CD8-positive, alpha-beta memory T cell (primary cell): ENCODE measurements at regions not wholly inside any gene's neighbourhood (a gene's known extent, or its start where the extent isn't known, plus 50 kb on each side); places are given as distances from the start of the nearest gene placed in this dataset.

Source experiments
- CTCF ChIA-PET: fragments of 350-600 bp; sonication (Branson Sonifier 250); formaldehyde crosslinking; loops from one replicate; lab custom pipeline; 2021; ENCODE audit warnings: antibody characterized with exemption; lab: Charles Lee
- POLR2A ChIA-PET: fragments of 350-600 bp; sonication (Branson Sonifier 250); formaldehyde crosslinking; loops from one replicate; lab custom pipeline; 2021; ENCODE audit warnings: antibody characterized with exemption; lab: Charles Lee
- DNase-seq, 5 donors: peaks; one replicate each; pipeline versions ENCODE4 v3.0.0 to v3.0.0-alpha.2; 2020 to 2022; ENCODE audit warnings: mixed read lengths in 1 of 5
- H3K27ac ChIP-seq: one replicate; pipeline ENCODE4 v1.7.0; 2013; ENCODE audit warnings: low read depth, mild to moderate bottlenecking, low read length, moderate library complexity
- H3K27me3 ChIP-seq: 2 replicates; pipeline ENCODE4 v1.7.0; 2013; ENCODE audit warnings: low read length, mild to moderate bottlenecking; ENCODE audit not compliant: insufficient read depth, poor library complexity, severe bottlenecking
- H3K36me3 ChIP-seq: 2 replicates; pipeline ENCODE4 v1.7.0; 2013; ENCODE audit warnings: mild to moderate bottlenecking, low read length, moderate library complexity; ENCODE audit not compliant: insufficient read depth
- H3K4me1 ChIP-seq: 2 replicates; pipeline ENCODE4 v1.7.0; 2013; ENCODE audit warnings: mild to moderate bottlenecking, low read length, moderate library complexity; ENCODE audit not compliant: insufficient read depth
- H3K4me3 ChIP-seq: 2 replicates; pipeline ENCODE4 v1.7.0; 2013; ENCODE audit warnings: mild to moderate bottlenecking, low read length
- H3K9me3 ChIP-seq: 2 replicates; pipeline ENCODE4 v1.7.0; 2013; ENCODE audit warnings: mild to moderate bottlenecking, low read length
- H3K27ac Mint-ChIP-seq, 8 donors: one replicate each; pipeline ENCODE4 v1.8.0; 2020 to 2021; ENCODE audit warnings: mixed read lengths in 8 of 8, mild to moderate bottlenecking in 6 of 8, inconsistent platforms in 3 of 8, moderate library complexity in 3 of 8
- H3K27me3 Mint-ChIP-seq, 2 donors: one replicate each; pipeline ENCODE4 v1.8.0; 2020 to 2021; ENCODE audit warnings: mixed read lengths in 2 of 2, mild to moderate bottlenecking in 1 of 2, moderate library complexity in 1 of 2
- H3K36me3 Mint-ChIP-seq, 3 donors: one replicate each; pipeline ENCODE4 v1.8.0; 2020 to 2021; ENCODE audit warnings: mixed read lengths in 3 of 3, inconsistent platforms in 1 of 3, mild to moderate bottlenecking in 1 of 3
- H3K4me1 Mint-ChIP-seq, 3 donors: one replicate each; pipeline ENCODE4 v1.8.0; 2020 to 2021; ENCODE audit warnings: mixed read lengths in 3 of 3, inconsistent platforms in 1 of 3, mild to moderate bottlenecking in 1 of 3
- H3K4me3 Mint-ChIP-seq, 7 donors: one replicate each; pipeline ENCODE4 v1.8.0; 2020 to 2021; ENCODE audit warnings: mixed read lengths in 7 of 7, mild to moderate bottlenecking in 6 of 7, moderate library complexity in 4 of 7, inconsistent platforms in 2 of 7
- H3K9me3 Mint-ChIP-seq, 5 donors: one replicate each; pipeline ENCODE4 v1.8.0; 2020 to 2022; ENCODE audit warnings: mixed read lengths in 5 of 5, mild to moderate bottlenecking in 3 of 5, moderate library complexity in 2 of 5, inconsistent platforms in 1 of 5

- no peak for DNase-seq
- no peaks in the 10 kb centered on the region for H3K27me3 ChIP-seq
- POLR2A ChIA-PET: no interaction called here
- no peak overlapping the region for H3K27ac ChIP-seq
- H3K9me3 ChIP-seq: no peaks in the 10 kb centered on the region
- H3K36me3 Mint-ChIP-seq: no peaks in the 10 kb centered on the region
- no peak overlapping the region for H3K4me3 ChIP-seq
- peaks cover 14 to 32% of the 10 kb centered on the region in 2 donors for H3K27me3 Mint-ChIP-seq
- CTCF ChIA-PET: no interaction called here
- H3K27ac Mint-ChIP-seq: no peak overlapping the region
- H3K36me3 ChIP-seq: no peaks in the 10 kb centered on the region
- H3K4me3 Mint-ChIP-seq: no peak overlapping the region
- no peaks in the 10 kb centered on the region for H3K4me1 ChIP-seq
- H3K4me1 Mint-ChIP-seq: peaks cover 3 to 8% (median 3%) of the 10 kb centered on the region in 3 donors
- H3K9me3 Mint-ChIP-seq: peaks cover 0 to 2% (median 0%) of the 10 kb centered on the region in 5 donors
Observed at GRCh38 chr15:95987299-95987698, 343.2 kb upstream of the NR2F2 start.

GRCh38 chr15:95987886-95988573 is 342.5 kb upstream of the NR2F2 start:
- Mint-ChIP-seq H3K27me3 (peaks cover 14 to 32% of the 10 kb centered on the region in 2 donors), H3K27ac (no peak overlapping the region), H3K4me3 (peak overlapping the region in 1 of 7 donors; percentile 4), H3K36me3 (no peaks in the 10 kb centered on the region), H3K9me3 (peaks cover 0 to 2% (median 0%) of the 10 kb centered on the region in 5 donors), H3K4me1 (peaks cover 3 to 8% (median 3%) of the 10 kb centered on the region in 3 donors)
- Histone ChIP-seq H3K27ac (no peak overlapping the region), H3K4me1 (no peaks in the 10 kb centered on the region), H3K27me3 (no peaks in the 10 kb centered on the region), H3K4me3 (no peak overlapping the region), H3K9me3 (no peaks in the 10 kb centered on the region), H3K36me3 (no peaks in the 10 kb centered on the region)
- no peak for DNase-seq
- POLR2A ChIA-PET: no interaction called here
- CTCF ChIA-PET: no interaction called here

GRCh38 chr15:95988574-95988887 is 342.0 kb upstream of the NR2F2 start:
- Mint-ChIP-seq H3K4me1 (peaks cover 3 to 8% (median 3%) of the 10 kb centered on the region in 3 donors), H3K4me3 (no peak overlapping the region), H3K9me3 (peaks cover 0 to 2% (median 0%) of the 10 kb centered on the region in 5 donors), H3K27ac (no peak overlapping the region), H3K36me3 (no peaks in the 10 kb centered on the region), H3K27me3 (peaks cover 12 to 32% of the 10 kb centered on the region in 2 donors)
- Histone ChIP-seq H3K4me1 (no peaks in the 10 kb centered on the region), H3K4me3 (no peak overlapping the region), H3K9me3 (no peaks in the 10 kb centered on the region), H3K27me3 (no peaks in the 10 kb centered on the region), H3K27ac (no peak overlapping the region), H3K36me3 (no peaks in the 10 kb centered on the region)
- POLR2A ChIA-PET: no interaction called here
- CTCF ChIA-PET: no interaction called here
- no peak for DNase-seq

- CTCF ChIA-PET: no interaction called here
Observed at GRCh38 chr15:95989392-95989791, 341.1 kb upstream of the NR2F2 start.

GRCh38 chr15:95990833-95991232 is 339.7 kb upstream of the NR2F2 start:
- Mint-ChIP-seq H3K9me3 (no peaks in the 10 kb centered on the region), H3K27ac (no peak overlapping the region), H3K27me3 (peaks cover 15 to 42% of the 10 kb centered on the region in 2 donors), H3K4me3 (peak overlapping the region in 1 of 7 donors; percentile 4), H3K4me1 (peaks cover 7 to 19% (median 9%) of the 10 kb centered on the region in 3 donors), H3K36me3 (no peaks in the 10 kb centered on the region)
- H3K27me3 ChIP-seq: no peaks in the 10 kb centered on the region
- no peak overlapping the region for H3K27ac ChIP-seq
- H3K36me3 ChIP-seq: no peaks in the 10 kb centered on the region
- H3K4me1 ChIP-seq: peaks cover 4% of the 10 kb centered on the region
- ChIA-PET CTCF (no interaction called here), POLR2A (no interaction called here)
- DNase-seq: no peak
- no peak overlapping the region for H3K4me3 ChIP-seq
- H3K9me3 ChIP-seq: no peaks in the 10 kb centered on the region

More at GRCh38 chr15:95989392-95989791, 341.1 kb upstream of the NR2F2 start:
- H3K4me3 ChIP-seq: no peak overlapping the region
- H3K36me3 ChIP-seq: no peaks in the 10 kb centered on the region
- no peaks in the 10 kb centered on the region for H3K27me3 ChIP-seq
- Mint-ChIP-seq H3K36me3 (no peaks in the 10 kb centered on the region), H3K27me3 (peaks cover 15 to 36% of the 10 kb centered on the region in 2 donors), H3K27ac (no peak overlapping the region), H3K4me1 (peaks cover 3 to 8% (median 3%) of the 10 kb centered on the region in 3 donors), H3K9me3 (no peaks in the 10 kb centered on the region), H3K4me3 (no peak overlapping the region)
- POLR2A ChIA-PET: no interaction called here
- DNase-seq: no peak
- H3K9me3 ChIP-seq: no peaks in the 10 kb centered on the region
- no peak overlapping the region for H3K27ac ChIP-seq
- no peaks in the 10 kb centered on the region for H3K4me1 ChIP-seq

- Histone ChIP-seq H3K36me3 (no peaks in the 10 kb centered on the region), H3K4me1 (peaks cover 14% of the 10 kb centered on the region), H3K27ac (no peak overlapping the region), H3K27me3 (no peaks in the 10 kb centered on the region), H3K4me3 (no peak overlapping the region), H3K9me3 (no peaks in the 10 kb centered on the region)
- Mint-ChIP-seq H3K27me3 (peaks cover 10 to 30% of the 10 kb centered on the region in 2 donors), H3K4me1 (peaks cover 15 to 37% (median 20%) of the 10 kb centered on the region in 3 donors), H3K27ac (no peak overlapping the region), H3K4me3 (no peak overlapping the region), H3K9me3 (peaks cover 0 to 2% (median 0%) of the 10 kb centered on the region in 5 donors), H3K36me3 (no peaks in the 10 kb centered on the region)
- ChIA-PET CTCF (no interaction called here), POLR2A (no interaction called here)
- no peak for DNase-seq
Observed at GRCh38 chr15:95994418-95994817, 336.1 kb upstream of the NR2F2 start.

- ChIA-PET POLR2A (no interaction called here), CTCF (interaction anchor here (0.6 to 0.7 kb wide), 2 partner anchors 173 to 375 kb away, joined by 3 to 4 read pairs; no protein-coding TSS in a partner anchor)
- Histone ChIP-seq H3K27ac (no peak overlapping the region), H3K9me3 (no peaks in the 10 kb centered on the region), H3K36me3 (no peaks in the 10 kb centered on the region), H3K27me3 (no peaks in the 10 kb centered on the region), H3K4me3 (no peak overlapping the region), H3K4me1 (peaks cover 14% of the 10 kb centered on the region)
- Mint-ChIP-seq H3K4me3 (no peak overlapping the region), H3K4me1 (peaks cover 15 to 32% (median 18%) of the 10 kb centered on the region in 3 donors), H3K27me3 (peaks cover 6 to 22% of the 10 kb centered on the region in 2 donors), H3K27ac (no peak overlapping the region), H3K9me3 (peaks cover 0 to 2% (median 0%) of the 10 kb centered on the region in 5 donors), H3K36me3 (no peaks in the 10 kb centered on the region)
- no peak for DNase-seq
Observed at GRCh38 chr15:95995375-95996168, 334.9 kb upstream of the NR2F2 start.

- peak in 2 of 5 donors; percentile 14 to 17 for DNase-seq
Observed at GRCh38 chr15:95996494-95996893, 334.0 kb upstream of the NR2F2 start.

More at GRCh38 chr15:95996494-95996893, 334.0 kb upstream of the NR2F2 start:
- no peak overlapping the region for H3K27ac ChIP-seq
- no peaks in the 10 kb centered on the region for H3K36me3 ChIP-seq
- peaks cover 2 to 19% of the 10 kb centered on the region in 2 donors for H3K27me3 Mint-ChIP-seq
- ChIA-PET POLR2A (no interaction called here), CTCF (interaction anchor here (0.7 kb wide), 1 partner anchor 174 kb away, joined by 3 read pairs; no protein-coding TSS in a partner anchor)
- H3K4me1 ChIP-seq: peaks cover 14% of the 10 kb centered on the region
- peaks cover 15 to 30% (median 18%) of the 10 kb centered on the region in 3 donors for H3K4me1 Mint-ChIP-seq
- peak overlapping the region in 1 of 7 donors; percentile 13 for H3K4me3 Mint-ChIP-seq
- no peaks in the 10 kb centered on the region for H3K36me3 Mint-ChIP-seq
- H3K27ac Mint-ChIP-seq: no peak overlapping the region
- no peaks in the 10 kb centered on the region for H3K9me3 ChIP-seq
- no peak overlapping the region for H3K4me3 ChIP-seq
- no peaks in the 10 kb centered on the region for H3K27me3 ChIP-seq
- H3K9me3 Mint-ChIP-seq: peaks cover 0 to 2% (median 0%) of the 10 kb centered on the region in 5 donors
